Ecto neural progenitor cell (in vitro differentiated cells): ENCODE measurements at regions not wholly inside any gene's neighbourhood (a gene's known extent, or its start where the extent isn't known, plus 50 kb on each side); places are given as distances from the start of the nearest gene placed in this dataset.
A peak's percentile ranks its signal among the peaks of the same experiment; 100 is the strongest.

Experiments used
- DNase-seq: peaks from one replicate; pipeline ENCODE4 v3.0.0-alpha.2; 2018; ENCODE audit warnings: low spot score

DNA sequence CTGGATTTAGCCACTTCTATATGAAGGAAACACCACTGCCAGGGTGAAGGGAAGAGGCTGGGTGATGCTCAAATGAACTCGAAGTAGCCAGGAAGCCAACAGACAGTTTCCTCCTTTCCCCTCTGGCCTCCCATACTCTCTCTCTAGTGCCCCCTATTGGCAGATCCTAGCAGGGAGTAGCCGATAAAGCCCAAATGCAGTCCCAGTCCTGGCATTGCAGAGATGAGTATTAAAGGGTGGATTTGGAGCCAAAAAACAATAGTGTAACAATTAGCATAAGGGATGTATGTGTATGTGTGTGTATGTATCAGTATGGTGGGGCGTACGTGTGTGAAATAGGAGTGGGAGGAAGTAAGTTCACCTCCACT lies 213.8 kb upstream of the LDB2 start:
- DNase-seq: peak; percentile 56

DNA sequence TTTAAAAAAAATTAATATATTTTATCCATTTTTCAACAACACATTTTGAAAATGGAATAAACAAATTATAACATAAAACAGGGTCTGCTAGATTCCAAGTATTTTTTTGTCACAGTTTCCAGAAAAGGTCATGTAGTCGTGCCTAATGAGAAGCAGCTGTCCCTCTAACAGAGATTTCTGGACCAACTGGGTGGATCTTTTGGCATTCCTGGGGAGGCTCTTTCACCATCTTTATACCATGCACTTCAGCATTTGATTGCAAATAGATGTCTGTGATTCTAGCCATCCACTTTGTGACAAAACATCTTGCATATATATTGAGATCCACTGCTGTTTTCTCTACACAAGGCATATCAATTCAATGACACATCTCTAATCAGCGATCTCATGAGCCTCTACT lies 210.7 kb upstream of the LDB2 start:
- DNase-seq: no peak

DNA sequence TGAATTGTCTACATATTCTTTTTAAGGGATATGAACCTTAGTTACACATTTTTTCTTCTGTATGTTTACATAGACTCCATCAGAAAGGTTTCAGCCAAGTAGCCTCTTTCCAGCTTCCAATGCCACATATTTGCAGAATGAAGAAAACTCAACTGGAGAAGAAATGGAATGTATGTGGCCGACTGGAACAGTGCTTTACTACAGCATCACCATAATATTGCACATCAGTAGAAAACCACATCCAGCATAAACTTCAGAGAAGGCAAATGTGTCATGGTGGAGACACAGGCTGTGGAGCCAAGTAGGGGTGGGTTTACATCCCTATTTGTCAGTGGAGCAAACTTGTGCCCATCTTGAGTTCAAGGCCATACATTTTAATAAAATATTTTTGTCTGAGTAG lies 204.8 kb upstream of the LDB2 start:
- DNase-seq: no peak

DNA sequence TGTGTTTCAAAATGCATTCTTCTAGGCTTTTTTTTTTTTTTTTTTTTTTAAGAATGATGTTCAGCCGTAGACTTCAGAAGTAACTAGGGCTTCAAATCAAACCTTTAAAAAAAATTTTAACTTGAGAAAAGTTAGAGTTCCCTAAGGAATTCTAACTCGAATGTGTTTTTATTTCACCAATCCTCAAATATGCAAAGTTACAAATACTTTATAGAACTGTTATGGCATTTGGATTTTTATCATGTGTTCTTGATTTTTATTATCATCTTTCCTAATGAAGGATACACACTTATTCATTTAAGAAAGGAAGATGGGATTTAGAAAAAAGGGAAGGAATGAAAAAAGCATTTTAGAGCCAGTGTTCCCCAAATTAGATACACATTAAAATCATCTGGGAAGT lies 200.6 kb upstream of the LDB2 start:
- no peak for DNase-seq

DNA sequence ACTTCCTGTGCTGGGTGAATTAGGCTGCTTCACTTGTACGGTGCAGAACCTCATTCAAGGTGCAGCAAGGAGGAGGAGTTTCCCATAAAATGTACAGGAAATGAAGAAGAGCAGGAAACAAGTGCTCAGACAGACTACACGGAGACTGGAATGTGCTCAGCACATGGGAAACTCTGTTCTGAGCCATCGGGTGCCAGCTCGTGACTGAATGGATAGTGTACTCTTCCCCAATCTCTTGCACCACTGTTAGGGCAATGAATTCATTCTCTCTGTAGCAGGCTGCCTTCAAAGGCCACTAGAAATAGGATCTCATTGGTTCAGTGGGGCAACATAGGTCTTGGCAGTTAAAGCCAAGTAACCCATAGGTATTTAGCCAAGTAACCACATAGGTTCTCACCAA lies 200.0 kb upstream of the LDB2 start:
- no peak for DNase-seq

DNA sequence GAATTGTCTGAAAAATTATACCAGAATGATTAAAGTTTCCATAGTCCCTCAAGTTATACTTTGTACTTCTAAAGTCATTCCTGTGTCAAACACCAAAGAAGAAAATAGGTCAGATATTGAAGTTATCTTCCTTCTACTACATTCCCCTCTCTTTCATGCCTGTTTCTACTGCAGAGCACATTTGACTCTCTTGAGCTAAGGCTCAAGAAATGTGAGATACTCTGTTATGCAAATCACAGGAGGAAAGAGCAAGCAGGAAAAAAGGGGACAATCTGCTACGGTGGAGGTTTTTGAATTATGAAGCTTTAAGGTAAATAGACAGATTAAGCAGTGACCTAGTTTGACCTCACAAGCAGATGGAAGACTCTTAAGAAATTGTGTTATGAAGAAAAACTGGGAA lies 198.9 kb upstream of the LDB2 start:
- DNase-seq: no peak

DNA sequence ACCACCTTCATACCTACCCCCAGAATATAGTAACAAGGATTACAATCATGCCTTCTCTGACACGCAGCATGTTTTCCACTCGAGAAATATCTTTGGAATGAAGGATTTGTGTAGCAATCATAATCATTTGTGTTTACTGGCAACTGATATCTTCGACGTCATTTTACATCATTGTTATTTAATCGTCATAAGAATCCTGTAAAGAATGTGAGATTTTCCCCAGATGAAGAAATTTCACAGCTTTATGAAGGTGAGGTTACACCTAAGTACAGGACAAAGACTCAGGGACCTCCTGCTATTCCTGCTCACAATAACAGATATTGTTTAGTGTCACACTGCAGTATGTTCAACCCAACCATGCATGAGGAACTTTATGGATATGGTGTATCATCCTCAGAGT lies 198.2 kb upstream of the LDB2 start:
- no peak for DNase-seq

DNA sequence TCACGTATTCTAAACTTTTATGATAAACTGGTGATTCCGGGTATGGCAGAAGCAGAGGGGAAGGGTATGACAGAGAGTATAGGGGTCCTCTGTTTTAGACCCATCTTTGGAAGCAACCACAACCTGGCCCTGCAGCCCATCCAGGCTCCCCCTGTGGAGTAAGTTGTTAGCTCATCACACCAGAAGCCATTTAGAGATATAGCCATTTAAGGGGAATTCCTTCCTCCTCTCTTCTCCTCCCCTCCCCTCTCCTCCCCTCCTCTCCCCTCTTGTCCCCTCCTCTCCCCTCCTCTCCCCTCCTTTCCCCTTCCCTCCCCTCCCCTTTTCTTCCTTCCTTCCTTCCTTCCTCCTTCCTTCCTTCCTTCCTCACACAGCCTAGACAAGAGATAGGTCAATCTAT lies 197.3 kb upstream of the LDB2 start:
- no peak for DNase-seq

DNA sequence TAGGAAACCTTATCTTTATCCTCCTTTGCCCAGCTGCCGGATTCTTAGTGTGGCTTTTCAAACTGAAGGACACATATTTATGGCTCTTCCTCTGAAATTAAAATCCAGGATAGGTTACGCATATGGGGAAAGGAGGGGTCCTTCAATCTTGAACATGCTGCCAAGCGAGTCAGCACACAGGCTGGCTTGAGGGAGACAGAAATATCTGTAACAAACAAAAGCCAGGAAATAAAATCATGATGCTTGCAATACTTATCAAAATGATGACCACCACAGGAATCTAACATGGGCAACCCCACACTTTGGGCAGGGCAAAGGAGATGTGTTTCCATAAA lies 196.4 kb upstream of the LDB2 start:
- no peak for DNase-seq

DNA sequence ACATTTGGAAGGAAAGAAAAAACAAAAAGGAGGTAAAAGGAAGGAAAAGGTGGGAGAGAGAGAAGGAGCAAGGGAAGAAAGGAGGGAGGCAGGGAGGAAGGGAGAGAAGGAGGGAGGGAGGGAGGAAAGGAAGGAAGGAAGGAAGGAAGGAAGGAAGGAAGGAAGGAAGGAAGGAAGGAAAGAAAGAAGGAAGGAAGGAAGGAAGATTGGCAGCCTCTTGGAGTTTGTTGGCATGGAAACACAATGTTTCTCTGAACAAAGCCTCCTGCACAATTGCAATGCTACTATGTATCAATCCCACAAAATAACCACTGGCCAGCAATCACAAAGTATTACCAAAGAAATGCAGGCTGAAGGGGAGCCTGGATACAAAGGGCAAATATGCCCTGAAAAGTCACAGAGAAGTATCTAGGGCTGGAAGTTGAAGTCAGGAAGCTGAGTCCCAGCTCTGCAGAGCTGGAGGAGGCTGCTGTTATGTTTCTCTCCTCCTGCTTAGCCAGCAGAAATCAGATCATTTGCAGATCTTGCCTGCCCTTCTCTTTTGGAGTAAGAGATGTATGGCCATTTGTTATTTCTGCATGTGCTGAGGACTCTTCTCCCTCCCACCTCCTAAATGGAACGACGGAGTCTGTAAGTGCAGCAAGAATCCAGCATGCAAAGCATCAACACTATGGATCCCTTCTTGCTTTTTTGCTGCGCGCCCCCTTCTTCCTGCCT lies 195.9 kb upstream of the LDB2 start:
- no peak for DNase-seq

DNA sequence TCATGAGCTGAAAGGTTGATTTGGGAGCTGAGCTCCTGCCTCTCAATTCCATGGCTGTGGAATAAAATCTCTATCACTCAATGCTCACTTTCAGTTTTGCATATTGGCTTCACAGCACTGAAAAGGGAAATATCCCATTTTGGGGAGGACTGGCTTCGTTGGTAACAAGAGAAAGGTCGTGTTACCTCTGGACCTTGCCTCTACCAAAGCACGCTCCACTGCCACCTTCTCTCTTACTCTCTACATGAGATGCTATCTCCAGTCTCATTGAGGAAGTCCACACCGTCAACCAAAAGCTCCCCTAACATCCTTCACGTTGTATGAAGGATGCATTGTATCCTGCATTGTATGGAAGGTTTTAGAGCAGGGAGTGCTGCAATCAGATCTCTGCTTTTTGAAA lies 195.0 kb upstream of the LDB2 start:
- DNase-seq: no peak

DNA sequence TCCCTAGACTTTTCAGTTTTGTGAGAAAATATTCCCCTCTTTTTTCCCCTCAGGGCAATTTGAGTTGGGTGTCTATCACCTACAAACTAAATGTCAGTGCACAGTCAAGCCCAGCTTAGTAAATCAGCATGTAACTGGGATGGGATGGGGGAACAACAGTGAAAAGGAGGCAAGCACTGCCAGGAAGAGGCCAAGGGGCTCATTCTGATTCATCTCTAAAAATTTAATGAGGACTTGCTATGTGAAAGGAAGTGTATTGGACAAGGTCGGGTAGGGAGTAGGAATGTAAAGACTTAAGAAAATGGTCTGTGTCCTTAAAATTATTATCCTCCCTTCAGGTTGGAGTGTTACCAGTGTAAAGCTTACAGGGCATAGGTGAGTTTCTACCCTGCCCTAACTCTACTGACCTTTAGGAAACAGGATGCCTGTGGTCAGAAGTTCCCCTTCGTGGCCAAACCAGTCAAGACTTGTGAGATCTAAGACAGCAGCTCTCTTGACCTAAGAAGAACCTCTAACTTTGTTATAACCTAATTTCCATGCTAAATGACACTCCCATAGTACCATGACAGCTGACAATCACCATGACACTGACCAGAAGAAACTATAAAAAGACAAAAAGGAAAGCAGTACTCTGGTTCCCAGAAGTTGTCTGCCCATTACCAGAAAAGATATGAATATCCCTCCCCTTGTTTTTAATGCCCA lies 194.4 kb upstream of the LDB2 start:
- no peak for DNase-seq

DNA sequence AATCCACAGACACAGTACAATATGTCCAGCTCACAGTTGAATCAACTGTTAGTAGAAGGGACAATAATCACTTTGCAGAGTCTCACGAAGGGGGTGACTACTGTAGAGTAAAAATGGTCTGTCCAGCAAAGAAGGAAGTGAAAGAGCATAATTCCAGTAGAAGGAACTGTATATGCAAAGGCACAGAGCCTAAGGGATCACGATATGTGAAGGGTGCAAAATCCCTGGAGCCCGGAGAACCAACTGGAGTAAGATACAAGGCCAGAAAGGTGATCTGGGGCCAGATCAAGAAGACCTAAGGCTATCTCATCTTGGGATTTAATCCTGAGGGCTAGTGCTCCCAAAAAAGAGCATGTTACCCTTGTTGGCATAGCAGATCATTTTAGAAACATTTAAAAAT lies 192.7 kb upstream of the LDB2 start:
- no peak for DNase-seq

DNA sequence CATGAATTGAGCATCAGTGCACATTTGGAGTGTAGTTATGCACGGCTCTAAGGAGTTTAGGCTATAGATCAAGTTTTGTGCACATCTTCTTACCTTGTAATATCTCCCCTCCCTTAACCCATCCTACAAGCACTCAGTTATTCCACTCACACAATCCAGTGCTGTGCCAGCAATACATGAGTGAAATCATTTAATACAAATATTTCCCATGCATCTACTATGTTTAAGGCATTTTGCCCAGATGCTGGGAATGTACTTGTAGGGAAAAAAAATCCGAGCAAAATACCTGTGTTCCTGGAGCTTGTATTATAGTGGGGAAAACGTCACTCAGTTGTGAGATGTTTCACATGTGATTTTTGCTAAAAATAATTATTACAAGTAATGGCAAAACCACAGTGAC lies 191.6 kb upstream of the LDB2 start:
- DNase-seq: no peak

DNA sequence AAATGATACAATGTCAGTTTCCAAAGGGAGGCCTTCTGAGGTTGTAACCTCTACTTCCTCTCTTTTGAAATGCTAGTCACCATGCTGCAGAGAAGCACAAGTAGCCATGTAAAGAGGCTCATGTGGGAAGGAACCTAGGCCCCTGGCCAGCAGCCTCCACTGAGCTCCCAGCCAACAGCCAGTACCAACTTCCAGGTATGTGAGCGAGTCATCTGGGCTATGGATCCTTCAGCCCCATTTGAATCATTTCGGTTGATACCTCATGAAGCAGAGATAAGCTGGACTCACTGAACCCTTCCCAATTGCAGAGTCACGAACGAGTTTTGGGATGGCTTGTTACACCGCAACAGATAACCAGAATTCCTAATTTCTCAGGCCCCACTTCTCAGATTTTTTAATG lies 187.0 kb upstream of the LDB2 start:
- DNase-seq: no peak

DNA sequence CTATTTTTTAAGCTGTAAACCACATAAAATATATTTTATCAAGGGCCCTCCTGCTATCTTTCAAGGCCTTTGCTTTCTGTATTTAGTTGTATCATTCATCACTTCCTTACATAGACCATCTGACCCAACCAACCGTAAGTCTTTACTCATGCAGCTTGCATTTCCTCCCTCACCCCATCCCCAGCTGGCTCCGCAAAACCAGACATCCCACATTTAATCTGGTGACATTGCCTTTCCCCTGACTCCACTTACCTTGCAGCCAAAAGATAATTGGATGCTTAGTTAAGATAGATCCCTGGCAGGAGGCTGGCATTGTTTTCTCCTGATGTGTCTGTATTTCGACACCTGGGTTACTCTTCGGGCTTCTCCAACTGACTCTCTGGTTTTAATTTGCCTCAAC lies 183.7 kb upstream of the LDB2 start:
- DNase-seq: no peak

DNA sequence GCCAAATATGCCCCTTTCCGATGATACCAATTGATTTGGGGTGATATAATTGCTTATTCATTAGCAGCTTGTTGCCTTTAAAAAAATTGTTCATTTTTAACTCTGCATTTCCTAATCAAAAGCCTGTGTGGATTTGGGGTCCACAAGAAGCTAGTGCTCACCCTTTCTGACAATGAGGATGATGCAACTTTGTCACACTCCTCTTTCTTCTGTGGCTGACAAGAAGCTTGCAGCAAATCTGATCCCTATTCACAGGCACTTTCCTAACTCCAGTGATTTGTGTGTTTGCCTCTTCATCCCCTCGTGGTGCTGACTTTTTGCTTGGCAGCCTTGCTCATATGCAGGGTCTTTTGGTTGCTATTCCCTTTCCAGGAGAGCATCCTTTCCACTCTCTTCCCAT lies 182.7 kb upstream of the LDB2 start:
- DNase-seq: no peak

DNA sequence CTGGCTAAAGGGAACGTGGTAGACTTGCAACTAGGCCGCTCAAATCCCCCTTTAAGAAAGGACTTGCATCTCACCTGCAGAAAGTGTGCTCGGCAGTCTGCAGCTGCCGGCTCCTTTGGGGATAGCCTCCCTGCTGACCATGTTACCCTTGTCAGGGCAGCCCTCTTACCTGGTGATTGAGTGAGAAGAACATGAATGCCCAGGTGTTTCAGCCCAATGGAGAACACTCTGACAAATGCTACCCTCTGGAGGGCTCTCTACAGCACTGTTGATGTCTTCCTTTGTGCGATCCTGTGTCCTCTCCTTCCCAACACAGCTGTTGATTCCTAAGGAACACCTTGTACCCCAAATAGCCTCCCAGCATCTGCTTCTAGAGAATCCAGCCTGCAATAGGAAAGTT lies 178.7 kb upstream of the LDB2 start:
- no peak for DNase-seq

DNA sequence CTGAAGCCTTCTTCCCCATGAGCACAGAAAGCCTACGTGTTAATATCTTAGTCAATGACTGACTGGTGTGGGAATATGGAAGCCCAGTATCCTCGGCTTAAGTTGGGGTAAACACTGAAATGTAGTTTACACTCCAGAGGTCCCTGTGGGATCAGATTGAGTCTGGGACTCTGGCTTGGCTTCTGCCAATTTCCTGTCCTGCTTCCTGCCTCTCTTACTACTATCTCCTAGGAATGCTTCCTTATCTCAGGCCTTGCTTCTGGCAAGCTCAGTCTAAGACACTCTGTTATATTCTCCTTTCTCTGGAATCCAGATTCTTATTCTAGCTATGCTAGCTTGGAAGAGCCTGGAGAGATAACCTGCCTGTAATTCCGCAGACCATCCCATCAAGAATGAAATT lies 174.0 kb upstream of the LDB2 start:
- no peak for DNase-seq

DNA sequence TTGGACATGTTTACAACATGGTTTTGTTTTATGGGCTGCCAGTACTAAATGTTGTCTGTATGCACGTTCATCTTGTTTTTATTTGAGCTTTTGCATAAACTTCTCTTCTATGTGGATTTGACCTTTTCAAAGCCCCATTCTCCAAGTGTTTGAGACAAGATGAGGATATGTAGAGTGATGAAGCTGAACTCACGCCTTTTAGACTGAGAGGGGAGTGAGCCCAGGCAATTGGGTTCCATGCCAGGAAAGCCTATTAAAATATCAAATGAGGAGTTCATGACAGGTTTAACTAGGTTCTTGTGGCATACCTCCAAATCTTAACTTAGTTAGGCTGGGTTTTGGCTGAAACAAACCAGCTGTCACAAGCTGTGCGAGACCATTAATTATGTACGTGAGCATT lies 170.4 kb upstream of the LDB2 start:
- DNase-seq: no peak

DNA sequence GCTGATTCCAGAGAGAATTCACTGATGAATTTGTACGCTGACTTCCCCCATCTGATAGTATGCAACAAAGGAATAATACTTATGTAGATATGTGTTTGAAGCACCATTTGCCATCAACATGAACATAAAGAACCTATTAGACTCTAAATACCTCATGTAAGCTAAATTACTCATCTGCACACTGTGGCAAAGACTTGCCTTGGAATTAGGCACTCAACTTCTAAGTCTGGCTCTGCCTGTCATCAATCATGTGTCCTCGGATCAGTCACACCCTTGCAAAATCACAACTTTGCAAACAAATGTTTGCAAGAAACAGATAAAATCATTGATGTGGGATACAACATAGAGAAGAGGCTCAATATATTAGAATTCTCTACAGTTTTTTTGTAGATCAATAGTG lies 169.9 kb upstream of the LDB2 start:
- no peak for DNase-seq

DNA sequence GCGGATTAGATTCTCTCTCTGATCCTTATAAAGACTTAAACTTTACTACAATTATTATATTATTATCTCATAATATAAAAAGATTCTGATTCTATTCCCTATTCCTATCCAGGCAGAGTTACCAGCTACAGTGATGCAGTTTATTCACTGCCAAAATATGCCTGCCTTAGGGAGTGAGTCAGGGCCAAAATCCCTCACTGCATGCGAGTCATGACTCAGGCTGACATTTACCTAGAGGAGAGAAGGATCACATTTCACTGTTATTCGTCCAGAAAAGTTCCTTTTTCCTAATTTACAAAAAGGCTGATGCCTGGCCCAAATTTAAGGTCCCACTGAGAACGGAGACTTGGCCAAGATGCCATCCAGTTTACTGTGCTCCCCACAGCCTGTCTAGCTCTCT lies 168.5 kb upstream of the LDB2 start:
- DNase-seq: no peak

DNA sequence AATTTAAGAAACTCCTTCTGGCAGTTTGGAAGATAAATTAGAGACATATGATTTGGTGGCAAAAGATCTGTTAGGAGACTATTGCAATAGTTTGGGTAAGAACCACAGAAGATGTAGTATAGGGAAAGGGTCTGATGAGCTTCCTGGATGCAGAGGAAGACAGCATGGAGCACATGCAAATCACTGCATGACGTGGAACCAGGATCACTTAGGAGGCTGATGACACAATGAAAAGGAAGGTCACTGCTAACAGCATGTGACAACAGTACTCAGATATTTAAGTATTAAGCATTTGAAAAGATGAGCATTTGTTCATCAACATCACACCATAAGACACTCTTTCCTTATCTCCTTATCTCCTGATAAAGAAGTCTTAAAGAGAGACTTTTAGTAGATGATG lies 167.8 kb upstream of the LDB2 start:
- no peak for DNase-seq

DNA sequence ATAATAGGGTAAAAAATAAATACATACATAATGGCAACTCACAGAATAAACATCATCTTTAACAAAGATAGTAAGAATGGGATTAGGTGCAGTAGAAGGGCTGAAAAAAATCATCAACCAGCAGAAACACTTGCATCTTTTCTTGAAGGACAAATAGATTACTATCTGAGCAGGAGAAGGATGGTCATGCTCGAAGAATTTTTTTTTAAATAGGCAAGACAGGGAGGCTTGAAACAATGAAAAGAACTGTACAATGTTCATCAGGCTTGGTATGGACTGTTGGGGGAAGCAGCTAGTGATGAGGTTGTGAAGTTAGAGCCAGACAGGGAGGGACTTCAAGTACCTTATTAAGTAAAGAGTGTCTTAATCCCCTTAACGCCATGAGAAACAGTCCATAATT lies 167.4 kb upstream of the LDB2 start:
- DNase-seq: no peak

DNA sequence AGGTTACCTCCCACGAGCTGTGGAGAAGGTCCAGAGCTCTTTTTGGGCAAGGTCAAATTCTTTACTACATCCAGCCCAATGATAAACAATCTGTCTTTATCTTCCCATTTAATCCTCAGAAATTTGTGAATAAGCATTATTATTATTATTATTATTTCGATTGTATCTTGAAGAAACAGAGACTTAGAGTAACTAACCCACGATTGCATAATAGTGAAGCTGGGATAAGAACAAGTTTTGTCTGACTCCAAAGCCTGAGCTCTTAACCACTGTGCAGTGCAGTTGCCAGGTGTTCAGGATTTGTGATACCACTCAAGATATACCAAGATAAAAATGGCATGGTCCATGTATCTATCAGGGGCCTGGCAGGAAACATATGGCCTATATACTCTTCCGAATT lies 166.5 kb upstream of the LDB2 start:
- DNase-seq: no peak
